ENCODE measurements at regions not wholly inside any gene's neighbourhood (a gene's known extent, or its start where the extent isn't known, plus 50 kb on each side); places are given as distances from the start of the nearest gene placed in this dataset.

GRCh38 chr11:70700453-70700852, 302.1 kb downstream of the CTTN start:
- no peak overlapping the region for H3K4me3 Mint-ChIP-seq
- H3K36me3 Mint-ChIP-seq = no peaks in the 10 kb centered on the region
- no peaks in the 10 kb centered on the region for H3K9me3 Mint-ChIP-seq
- no peaks in the 10 kb centered on the region for H3K27me3 Mint-ChIP-seq
- no peaks in the 10 kb centered on the region for H3K4me1 Mint-ChIP-seq
- H3K27ac Mint-ChIP-seq = no peak overlapping the region
- no peak for DNase-seq (ENCODE audit: low spot score in 2 of 2)
- no peak for ATAC-seq (ENCODE audit: low read depth)

- DNase-seq (ENCODE audit: low spot score in 2 of 2) (no peak), ATAC-seq (ENCODE audit: low read depth) (no peak)
- H3K4me3 Mint-ChIP-seq = no peak overlapping the region
- no peaks in the 10 kb centered on the region for H3K27me3 Mint-ChIP-seq
- H3K36me3 Mint-ChIP-seq = no peaks in the 10 kb centered on the region
- H3K4me1 Mint-ChIP-seq = no peaks in the 10 kb centered on the region
- no peaks in the 10 kb centered on the region for H3K9me3 Mint-ChIP-seq
- H3K27ac Mint-ChIP-seq = no peak overlapping the region
Measured at GRCh38 chr11:70700871-70701270, 302.5 kb downstream of the CTTN start.

GRCh38 chr11:70702040-70702648, 303.8 kb downstream of the CTTN start:
- Mint-ChIP-seq H3K27ac (no peak overlapping the region), H3K9me3 (no peaks in the 10 kb centered on the region), H3K4me3 (no peak overlapping the region), H3K36me3 (no peaks in the 10 kb centered on the region), H3K27me3 (no peaks in the 10 kb centered on the region), H3K4me1 (no peaks in the 10 kb centered on the region)
- DNase-seq (ENCODE audit: low spot score in 2 of 2) = no peak
- ATAC-seq (ENCODE audit: low read depth) = no peak

- Mint-ChIP-seq H3K4me1 (no peaks in the 10 kb centered on the region), H3K4me3 (no peak overlapping the region), H3K27ac (no peak overlapping the region), H3K36me3 (no peaks in the 10 kb centered on the region), H3K27me3 (no peaks in the 10 kb centered on the region), H3K9me3 (no peaks in the 10 kb centered on the region)
- no peak for ATAC-seq (ENCODE audit: low read depth)
- no peak for DNase-seq (ENCODE audit: low spot score in 2 of 2)
Measured at GRCh38 chr11:70703141-70704064, 305.1 kb downstream of the CTTN start.

- no peak overlapping the region for H3K4me3 Mint-ChIP-seq
- DNase-seq (ENCODE audit: low spot score in 2 of 2) (no peak), ATAC-seq (ENCODE audit: low read depth) (no peak)
- H3K27me3 Mint-ChIP-seq = peaks cover 2% of the 10 kb centered on the region
- H3K27ac Mint-ChIP-seq = no peak overlapping the region
- no peaks in the 10 kb centered on the region for H3K9me3 Mint-ChIP-seq
- H3K36me3 Mint-ChIP-seq = no peaks in the 10 kb centered on the region
- H3K4me1 Mint-ChIP-seq = no peaks in the 10 kb centered on the region
Measured at GRCh38 chr11:70705097-70705496, 306.8 kb downstream of the CTTN start.

GRCh38 chr11:70705930-70706329, 307.6 kb downstream of the CTTN start:
- ATAC-seq (ENCODE audit: low read depth) (no peak), DNase-seq (ENCODE audit: low spot score in 2 of 2) (no peak)
- no peaks in the 10 kb centered on the region for H3K4me1 Mint-ChIP-seq
- H3K9me3 Mint-ChIP-seq = no peaks in the 10 kb centered on the region
- H3K36me3 Mint-ChIP-seq = no peaks in the 10 kb centered on the region
- no peak overlapping the region for H3K27ac Mint-ChIP-seq
- H3K27me3 Mint-ChIP-seq = peaks cover 2% of the 10 kb centered on the region
- no peak overlapping the region for H3K4me3 Mint-ChIP-seq

- H3K4me3 Mint-ChIP-seq = no peak overlapping the region
- no peak for DNase-seq (ENCODE audit: low spot score in 2 of 2)
- no peaks in the 10 kb centered on the region for H3K4me1 Mint-ChIP-seq
- no peak overlapping the region for H3K27ac Mint-ChIP-seq
- no peaks in the 10 kb centered on the region for H3K36me3 Mint-ChIP-seq
- H3K27me3 Mint-ChIP-seq = peaks cover 4% of the 10 kb centered on the region
- no peak for ATAC-seq (ENCODE audit: low read depth)
- no peaks in the 10 kb centered on the region for H3K9me3 Mint-ChIP-seq
Measured at GRCh38 chr11:70707821-70708220, 309.5 kb downstream of the CTTN start.

- no peak overlapping the region for H3K27ac Mint-ChIP-seq
- H3K4me1 Mint-ChIP-seq = no peaks in the 10 kb centered on the region
- no peak overlapping the region for H3K4me3 Mint-ChIP-seq
- no peaks in the 10 kb centered on the region for H3K9me3 Mint-ChIP-seq
- peaks cover 4% of the 10 kb centered on the region for H3K27me3 Mint-ChIP-seq
- no peaks in the 10 kb centered on the region for H3K36me3 Mint-ChIP-seq
- ATAC-seq (ENCODE audit: low read depth) (no peak), DNase-seq (ENCODE audit: low spot score in 2 of 2) (no peak)
Measured at GRCh38 chr11:70709596-70709995, 311.3 kb downstream of the CTTN start.

- Mint-ChIP-seq H3K36me3 (no peaks in the 10 kb centered on the region), H3K27ac (no peak overlapping the region), H3K4me1 (no peaks in the 10 kb centered on the region), H3K27me3 (peaks cover 4% of the 10 kb centered on the region), H3K4me3 (no peak overlapping the region), H3K9me3 (no peaks in the 10 kb centered on the region)
- ATAC-seq (ENCODE audit: low read depth) = no peak
- DNase-seq (ENCODE audit: low spot score in 2 of 2) = no peak
Measured at GRCh38 chr11:70710192-70710591, 311.9 kb downstream of the CTTN start.

- ATAC-seq (ENCODE audit: low read depth) = no peak
- Mint-ChIP-seq H3K27ac (no peak overlapping the region), H3K4me1 (no peaks in the 10 kb centered on the region), H3K36me3 (no peaks in the 10 kb centered on the region), H3K4me3 (no peak overlapping the region), H3K27me3 (peaks cover 4% of the 10 kb centered on the region), H3K9me3 (no peaks in the 10 kb centered on the region)
- no peak for DNase-seq (ENCODE audit: low spot score in 2 of 2)
Measured at GRCh38 chr11:70710601-70711000, 312.3 kb downstream of the CTTN start.

GRCh38 chr11:70711095-70711910, 313.0 kb downstream of the CTTN start:
- ATAC-seq (ENCODE audit: low read depth) (no peak), DNase-seq (ENCODE audit: low spot score in 2 of 2) (no peak)
- Mint-ChIP-seq H3K4me3 (no peak overlapping the region), H3K36me3 (no peaks in the 10 kb centered on the region), H3K9me3 (no peaks in the 10 kb centered on the region), H3K4me1 (no peaks in the 10 kb centered on the region), H3K27ac (no peak overlapping the region), H3K27me3 (peaks cover 4% of the 10 kb centered on the region)

GRCh38 chr11:70711911-70712185, 313.5 kb downstream of the CTTN start:
- no peak overlapping the region for H3K27ac Mint-ChIP-seq
- H3K36me3 Mint-ChIP-seq = no peaks in the 10 kb centered on the region
- no peaks in the 10 kb centered on the region for H3K4me1 Mint-ChIP-seq

GRCh38 chr11:70712471-70712870, 314.1 kb downstream of the CTTN start:
- peaks cover 4% of the 10 kb centered on the region for H3K27me3 Mint-ChIP-seq
- no peaks in the 10 kb centered on the region for H3K9me3 Mint-ChIP-seq
- no peak for ATAC-seq (ENCODE audit: low read depth)
- H3K36me3 Mint-ChIP-seq = no peaks in the 10 kb centered on the region
- H3K27ac Mint-ChIP-seq = no peak overlapping the region
- H3K4me1 Mint-ChIP-seq = no peaks in the 10 kb centered on the region
- H3K4me3 Mint-ChIP-seq = no peak overlapping the region
- no peak for DNase-seq (ENCODE audit: low spot score in 2 of 2)

More at GRCh38 chr11:70711911-70712185, 313.5 kb downstream of the CTTN start:
- Mint-ChIP-seq H3K4me3 (no peak overlapping the region), H3K27me3 (peaks cover 4% of the 10 kb centered on the region), H3K9me3 (no peaks in the 10 kb centered on the region)
- ATAC-seq (ENCODE audit: low read depth) = no peak
- DNase-seq (ENCODE audit: low spot score in 2 of 2) = no peak

GRCh38 chr11:70713086-70713835, 314.9 kb downstream of the CTTN start:
- Mint-ChIP-seq H3K27ac (no peak overlapping the region), H3K27me3 (peaks cover 4% of the 10 kb centered on the region), H3K4me1 (no peaks in the 10 kb centered on the region), H3K4me3 (no peak overlapping the region), H3K36me3 (no peaks in the 10 kb centered on the region), H3K9me3 (no peaks in the 10 kb centered on the region)
- no peak for DNase-seq (ENCODE audit: low spot score in 2 of 2)
- no peak for ATAC-seq (ENCODE audit: low read depth)
